SK-N-SH (cell line): ENCODE measurements at regions not wholly inside any gene's neighbourhood (a gene's known extent, or its start where the extent isn't known, plus 50 kb on each side); places are given as distances from the start of the nearest gene placed in this dataset.

ENCODE experiments used
- CTCF ChIA-PET: fragments of 300-600, 350-600 bp; formaldehyde crosslinking; extraction: SDS; loops from one replicate; lab custom pipeline; 2021; lab: Yijun Ruan, JAX
- POLR2A ChIA-PET: fragments of 350-600 bp; sonication (Branson Sonifier 250); formaldehyde crosslinking; extraction: SDS; loops from one replicate; lab custom pipeline; 2020; ENCODE audit warnings: antibody characterized with exemption, inconsistent platforms; lab: Yijun Ruan, JAX
- DNase-seq: peaks from one replicate; pipeline ENCODE4 v3.0.0; 2012
- H2AFZ ChIP-seq: fragments of 200-600 bp; sonication (generic); 2 replicates; pipeline ENCODE4 v1.8.1; 2016; ENCODE audit warnings: antibody characterized with exemption, mild to moderate bottlenecking, low read depth
- H3F3A ChIP-seq: fragments of 200-600 bp; sonication (generic); replicated peaks from 2 replicates; pipeline ENCODE3; 2016; ENCODE audit warnings: antibody characterized with exemption, mild to moderate bottlenecking; ENCODE audit not compliant: insufficient read depth
- H3K27ac ChIP-seq, 2 experiments: fragments of 200-500 bp in 1 of 2; fragments of 200-600 bp in 1 of 2; sonication (Bioruptor generic) in 1 of 2; sonication (generic), shearing (Covaris generic) in 1 of 2; 2 replicates each; pipeline versions ENCODE4 v1.5.1 to v1.6.1; 2014 to 2016; ENCODE audit warnings: low read depth in 2 of 2, inconsistent platforms in 1 of 2, low read length in 1 of 2, mild to moderate bottlenecking in 1 of 2, mixed read lengths in 1 of 2
- H3K27me3 ChIP-seq: fragments of 200-600 bp; sonication (generic), shearing (Covaris generic); 2 replicates; pipeline ENCODE4 v1.6.1; 2016; ENCODE audit warnings: mixed run types; ENCODE audit not compliant: insufficient read depth
- H3K36me3 ChIP-seq, 2 experiments: fragments of 200-500 bp in 1 of 2; fragments of 200-600 bp in 1 of 2; sonication (Bioruptor generic) in 1 of 2; sonication (generic) in 1 of 2; replicated peaks in 1 of 2; 2 replicates each; pipeline versions ENCODE3 to v1.5.1; 2014 to 2016; ENCODE audit warnings: low read length in 1 of 2, mild to moderate bottlenecking in 1 of 2; ENCODE audit not compliant: insufficient read depth in 2 of 2, control insufficient read depth in 1 of 2
- H3K4me1 ChIP-seq, 2 experiments: fragments of 200-500 bp in 1 of 2; fragments of 200-600 bp in 1 of 2; sonication (Bioruptor generic) in 1 of 2; sonication (generic), shearing (Covaris generic) in 1 of 2; 2 replicates each; pipeline versions ENCODE4 v1.5.1 to v1.6.1; 2014 to 2016; ENCODE audit warnings: low read depth in 1 of 2, low read length in 1 of 2, mixed run types in 1 of 2; ENCODE audit not compliant: insufficient read depth in 2 of 2, control insufficient read depth in 1 of 2
- H3K4me2 ChIP-seq: fragments of 200-600 bp; sonication (generic), shearing (Covaris generic); 2 replicates; pipeline ENCODE4 v1.6.1; 2017; ENCODE audit warnings: mixed run types
- H3K4me3 ChIP-seq, 2 experiments: fragments of 200-500 bp in 1 of 2; fragments of 200-600 bp in 1 of 2; sonication (Bioruptor generic) in 1 of 2; sonication (generic), shearing (Covaris generic) in 1 of 2; 2 replicates each; pipeline versions ENCODE4 v1.5.1 to v1.8.1; 2014 to 2016; ENCODE audit warnings: low read depth in 2 of 2, inconsistent platforms in 1 of 2, low read length in 1 of 2, mild to moderate bottlenecking in 1 of 2, mixed read lengths in 1 of 2, moderate library complexity in 1 of 2
- H3K79me2 ChIP-seq: fragments of 200-600 bp; sonication (generic); 2 replicates; pipeline ENCODE4 v1.8.1; 2017; ENCODE audit warnings: mild to moderate bottlenecking; ENCODE audit not compliant: insufficient read depth
- H3K9ac ChIP-seq: fragments of 200-600 bp; sonication (generic); 2 replicates; pipeline ENCODE4 v1.6.1; 2017; ENCODE audit warnings: mixed run types
- H3K9me2 ChIP-seq: fragments of 200-600 bp; sonication (generic); 2 replicates; pipeline ENCODE4 v1.6.1; 2017; ENCODE audit warnings: mixed run types
- H3K9me3 ChIP-seq: fragments of 200-600 bp; sonication (generic); 2 replicates; pipeline ENCODE4 v1.6.1; 2017; ENCODE audit warnings: mixed run types, mild to moderate bottlenecking, moderate library complexity
- H4K20me1 ChIP-seq: fragments of 200-600 bp; sonication (generic); 2 replicates; pipeline ENCODE4 v1.6.1; 2017; ENCODE audit warnings: mild to moderate bottlenecking, mixed run types; ENCODE audit not compliant: insufficient read depth
- EZH2phosphoT487 ChIP-seq: fragments of 200-600 bp; sonication (generic); IDR thresholded peaks from 2 replicates; pipeline ENCODE4 v1.6.1; 2017; ENCODE audit warnings: low read depth, mixed run types, mild to moderate bottlenecking, antibody characterized with exemption, moderate library complexity, borderline replicate concordance
- JUND ChIP-seq: IDR thresholded peaks from 2 replicates; pipeline ENCODE4 v1.4.0; 2012
- MEF2A ChIP-seq: IDR thresholded peaks from 2 replicates; pipeline ENCODE4 v1.4.0; 2012; ENCODE audit warnings: low read depth, borderline replicate concordance
- PBX3 ChIP-seq: IDR thresholded peaks from 2 replicates; pipeline ENCODE4; 2012
- POLR2AphosphoS5 ChIP-seq: IDR thresholded peaks from 2 replicates; pipeline ENCODE4 v1.6.1; 2012; ENCODE audit warnings: low read depth, low read length
- RCOR1 ChIP-seq: fragments of 150-350 bp; IDR thresholded peaks from 2 replicates; pipeline ENCODE4 v1.6.1; 2017; ENCODE audit warnings: antibody characterized with exemption, low read length
- RFX5 ChIP-seq: IDR thresholded peaks from 2 replicates; pipeline ENCODE4 v1.6.1; 2012; ENCODE audit warnings: mild to moderate bottlenecking, improper control_type of control experiment, low read length
- RXRA ChIP-seq: IDR thresholded peaks from 2 replicates; pipeline ENCODE4 v1.4.0; 2012; ENCODE audit warnings: low read depth, mild to moderate bottlenecking, borderline replicate concordance
- TAF1 ChIP-seq: IDR thresholded peaks from 2 replicates; pipeline ENCODE4 v1.6.1; 2012; ENCODE audit warnings: low read depth, mild to moderate bottlenecking, low read length, moderate library complexity, borderline replicate concordance
- TEAD4 ChIP-seq: IDR thresholded peaks from 2 replicates; pipeline ENCODE4 v1.4.0; 2012; ENCODE audit warnings: mild to moderate bottlenecking, borderline replicate concordance; ENCODE audit not compliant: insufficient read depth
- USF1 ChIP-seq: IDR thresholded peaks from 2 replicates; pipeline ENCODE4 v1.4.0; 2012; ENCODE audit warnings: low read depth, borderline replicate concordance
- USF2 ChIP-seq: fragments of 150-350 bp; IDR thresholded peaks from 2 replicates; pipeline ENCODE4 v1.6.1; 2017; ENCODE audit warnings: antibody characterized with exemption, low read length, low read depth, borderline replicate concordance
- YY1 ChIP-seq: IDR thresholded peaks from 2 replicates; pipeline ENCODE4 v1.4.0; 2012; ENCODE audit warnings: low read depth, mild to moderate bottlenecking
- WGBS: methylation state at CpG from one replicate; pipeline ENCODE4 v1.1.6; 2017; ENCODE audit warnings: low lambda C conversion rate; 5-methylcytosine and 5-hydroxymethylcytosine counted together
- TF ChIP-seq, protein P1 (sequence below): IDR thresholded peaks from 2 replicates; pipeline ENCODE4 v1.6.1; 2012; ENCODE audit warnings: mild to moderate bottlenecking, low read depth, low read length, moderate library complexity
- TF ChIP-seq, protein P2 (sequence below): IDR thresholded peaks from 2 replicates; pipeline ENCODE4 v1.4.0; 2012; ENCODE audit warnings: low read depth

GRCh38 chr21:37970548-37970947 lies 54.3 kb upstream of the KCNJ6 start (continued):
- TF ChIP-seq PBX3 (no peak), RFX5 (no peak), MEF2A (no peak)

DNA sequence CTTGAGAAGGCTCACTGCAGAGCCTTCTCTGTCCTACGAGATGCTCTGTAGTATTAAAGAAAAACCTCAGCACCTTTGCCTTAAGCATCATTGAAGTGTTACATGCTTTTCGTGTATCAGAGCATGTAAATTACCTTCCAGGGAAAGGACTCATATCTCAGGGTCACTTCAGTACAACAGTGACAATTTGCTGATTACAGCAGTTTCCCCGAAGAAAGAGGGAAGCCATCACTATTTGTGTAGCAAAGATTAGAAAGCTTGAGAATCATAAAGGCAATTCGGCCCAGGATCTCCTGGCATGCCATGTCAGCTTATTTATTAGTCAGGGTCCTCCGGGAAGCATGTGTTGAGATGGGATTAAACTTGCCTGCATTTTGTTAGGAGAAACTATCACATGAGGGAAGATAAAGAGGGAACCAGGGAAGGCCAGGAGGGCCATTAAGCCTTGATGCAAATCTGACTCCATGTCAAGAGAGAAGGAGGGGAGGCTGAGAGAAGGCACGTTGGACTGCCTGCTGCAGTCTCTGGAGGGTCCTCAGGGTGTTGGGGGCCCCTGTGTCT lies 55.2 kb upstream of the KCNJ6 start:
- WGBS, result 16% methylated on average over 6 of the region's 6 CpGs
- Histone ChIP-seq H3K4me3 (no peak overlapping the region), H3K9ac (no peak overlapping the region), H3K27me3 (no peaks in the 10 kb centered on the region), H3F3A (no peaks in the 10 kb centered on the region), H3K4me2 (no peak overlapping the region), H3K9me3 (no peaks in the 10 kb centered on the region), H3K9me2 (no peaks in the 10 kb centered on the region), H4K20me1 (no peaks in the 10 kb centered on the region), H3K27ac (no peak overlapping the region), H3K79me2 (no peaks in the 10 kb centered on the region), H2AFZ (no peak overlapping the region)
- POLR2A ChIA-PET, result no interaction called here
- no peak for DNase-seq
- TF ChIP-seq RCOR1, result no peak
- TF ChIP-seq, all 33 proteins: peak for 0
- CTCF ChIA-PET, result no interaction called here
- Histone ChIP-seq H3K4me1 (no peaks in the 10 kb centered on the region), H3K36me3 (no peaks in the 10 kb centered on the region)

DNA sequence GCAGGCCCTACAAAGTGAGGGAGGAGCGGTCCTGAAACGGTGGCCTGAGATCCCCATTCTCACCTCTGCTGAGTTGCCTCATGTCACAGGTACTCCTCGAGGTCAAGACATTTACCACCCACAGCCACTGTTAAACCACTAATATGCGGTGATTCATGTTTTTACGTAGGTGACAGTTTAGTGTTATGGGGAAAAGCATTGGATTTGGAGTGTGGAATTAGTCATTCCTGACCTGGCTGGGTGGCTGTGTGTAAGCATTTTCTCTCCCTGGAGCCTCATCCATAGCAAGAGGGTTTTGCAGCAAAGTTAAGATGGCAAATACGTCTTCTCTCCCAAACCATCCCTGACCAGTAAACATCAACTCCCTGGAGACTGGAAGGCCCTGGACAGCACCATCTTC lies 57.8 kb upstream of the KCNJ6 start:
- H3F3A ChIP-seq, result no peaks in the 10 kb centered on the region
- DNase-seq, result no peak
- H4K20me1 ChIP-seq, result no peaks in the 10 kb centered on the region
- no peaks in the 10 kb centered on the region for H3K9me3 ChIP-seq
- H3K27ac ChIP-seq, result no peak overlapping the region
- no peaks in the 10 kb centered on the region for H3K36me3 ChIP-seq
- TF ChIP-seq TAF1 (no peak), RXRA (no peak), YY1 (no peak), POLR2AphosphoS5 (no peak), JUND (no peak), USF1 (no peak), USF2 (no peak), MEF2A (no peak), EZH2phosphoT487 (no peak), TEAD4 (no peak)
- TF ChIP-seq, protein P1, sequence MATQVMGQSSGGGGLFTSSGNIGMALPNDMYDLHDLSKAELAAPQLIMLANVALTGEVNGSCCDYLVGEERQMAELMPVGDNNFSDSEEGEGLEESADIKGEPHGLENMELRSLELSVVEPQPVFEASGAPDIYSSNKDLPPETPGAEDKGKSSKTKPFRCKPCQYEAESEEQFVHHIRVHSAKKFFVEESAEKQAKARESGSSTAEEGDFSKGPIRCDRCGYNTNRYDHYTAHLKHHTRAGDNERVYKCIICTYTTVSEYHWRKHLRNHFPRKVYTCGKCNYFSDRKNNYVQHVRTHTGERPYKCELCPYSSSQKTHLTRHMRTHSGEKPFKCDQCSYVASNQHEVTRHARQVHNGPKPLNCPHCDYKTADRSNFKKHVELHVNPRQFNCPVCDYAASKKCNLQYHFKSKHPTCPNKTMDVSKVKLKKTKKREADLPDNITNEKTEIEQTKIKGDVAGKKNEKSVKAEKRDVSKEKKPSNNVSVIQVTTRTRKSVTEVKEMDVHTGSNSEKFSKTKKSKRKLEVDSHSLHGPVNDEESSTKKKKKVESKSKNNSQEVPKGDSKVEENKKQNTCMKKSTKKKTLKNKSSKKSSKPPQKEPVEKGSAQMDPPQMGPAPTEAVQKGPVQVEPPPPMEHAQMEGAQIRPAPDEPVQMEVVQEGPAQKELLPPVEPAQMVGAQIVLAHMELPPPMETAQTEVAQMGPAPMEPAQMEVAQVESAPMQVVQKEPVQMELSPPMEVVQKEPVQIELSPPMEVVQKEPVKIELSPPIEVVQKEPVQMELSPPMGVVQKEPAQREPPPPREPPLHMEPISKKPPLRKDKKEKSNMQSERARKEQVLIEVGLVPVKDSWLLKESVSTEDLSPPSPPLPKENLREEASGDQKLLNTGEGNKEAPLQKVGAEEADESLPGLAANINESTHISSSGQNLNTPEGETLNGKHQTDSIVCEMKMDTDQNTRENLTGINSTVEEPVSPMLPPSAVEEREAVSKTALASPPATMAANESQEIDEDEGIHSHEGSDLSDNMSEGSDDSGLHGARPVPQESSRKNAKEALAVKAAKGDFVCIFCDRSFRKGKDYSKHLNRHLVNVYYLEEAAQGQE, result no peak
- TF ChIP-seq, protein P2, sequence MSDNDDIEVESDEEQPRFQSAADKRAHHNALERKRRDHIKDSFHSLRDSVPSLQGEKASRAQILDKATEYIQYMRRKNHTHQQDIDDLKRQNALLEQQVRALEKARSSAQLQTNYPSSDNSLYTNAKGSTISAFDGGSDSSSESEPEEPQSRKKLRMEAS, result no peak
- TF ChIP-seq, all 33 proteins: peak for 0
- Histone ChIP-seq H3K4me3 (no peak overlapping the region), H3K9me2 (no peaks in the 10 kb centered on the region), H3K4me2 (no peak overlapping the region), H2AFZ (no peak overlapping the region), H3K27me3 (no peaks in the 10 kb centered on the region), H3K4me1 (no peaks in the 10 kb centered on the region), H3K79me2 (no peaks in the 10 kb centered on the region), H3K9ac (no peak overlapping the region)
- 34% methylated on average over 5 of the region's 6 CpGs for WGBS
- ChIA-PET CTCF (no interaction called here), POLR2A (no interaction called here)
